Smooth muscle cell (in vitro differentiated cells): ENCODE measurements at regions not wholly inside any gene's neighbourhood (a gene's known extent, or its start where the extent isn't known, plus 50 kb on each side); places are given as distances from the start of the nearest gene placed in this dataset.

Experiments
- DNase-seq: peaks from one replicate; lab custom pipeline; 2025; ENCODE audit not compliant: unreplicated experiment; lab: John Stamatoyannopoulos, UW
- H2AFZ ChIP-seq: fragments of 200-600 bp; sonication (generic); 2 replicates; pipeline ENCODE4 v1.6.0; 2016; ENCODE audit warnings: antibody characterized with exemption, low read depth, mild to moderate bottlenecking
- H3F3A ChIP-seq: fragments of 200-600 bp; sonication (generic); 2 replicates; pipeline ENCODE4 v1.6.0; 2017; ENCODE audit warnings: antibody characterized with exemption, low read depth
- H3K27ac ChIP-seq: fragments of 200-600 bp; sonication (generic); 2 replicates; pipeline ENCODE4 v1.5.1; 2016; ENCODE audit warnings: low read depth, mild to moderate bottlenecking
- H3K27me3 ChIP-seq: fragments of 200-600 bp; sonication (generic); 2 replicates; pipeline ENCODE4 v1.6.1; 2016; ENCODE audit warnings: low read depth, mild to moderate bottlenecking
- H3K36me3 ChIP-seq: fragments of 200-600 bp; sonication (generic); 2 replicates; pipeline ENCODE4 v1.5.1; 2016; ENCODE audit warnings: low read depth
- H3K4me1 ChIP-seq: fragments of 200-600 bp; sonication (generic); 2 replicates; pipeline ENCODE4 v1.5.1; 2016; ENCODE audit warnings: low read depth
- H3K4me2 ChIP-seq: fragments of 200-600 bp; sonication (generic); 2 replicates; pipeline ENCODE4 v1.6.0; 2016; ENCODE audit warnings: mild to moderate bottlenecking
- H3K4me3 ChIP-seq: fragments of 200-600 bp; sonication (generic); 2 replicates; pipeline ENCODE4 v1.5.1; 2016; ENCODE audit warnings: mild to moderate bottlenecking
- H3K79me2 ChIP-seq: fragments of 200-600 bp; sonication (generic); 2 replicates; pipeline ENCODE4 v1.6.0; 2016; ENCODE audit warnings: low read depth, mild to moderate bottlenecking
- H3K9ac ChIP-seq: fragments of 200-600 bp; sonication (generic); 2 replicates; pipeline ENCODE4 v1.6.0; 2016; ENCODE audit warnings: low read depth
- H3K9me3 ChIP-seq: fragments of 200-600 bp; sonication (generic); replicated peaks from 2 replicates; pipeline ENCODE4 v1.5.1; 2016; ENCODE audit warnings: low read depth
- H4K20me1 ChIP-seq: fragments of 200-600 bp; sonication (generic); 2 replicates; pipeline ENCODE4 v1.6.0; 2016; ENCODE audit warnings: low read depth
- CTCF ChIP-seq: fragments of 200-600 bp; sonication (generic); IDR thresholded peaks from 2 replicates; pipeline ENCODE4 v1.5.1; 2017; ENCODE audit warnings: borderline replicate concordance, mild to moderate bottlenecking, antibody characterized with exemption; ENCODE audit not compliant: insufficient read depth, poor library complexity, severe bottlenecking
- WGBS: methylation state at CpG from one replicate; pipeline ENCODE4 v1.1.7; 2016; ENCODE audit warnings: low lambda C conversion rate; 5-methylcytosine and 5-hydroxymethylcytosine counted together

GRCh38 chr1:201756406-201756805 is 72.6 kb upstream of the IPO9 start:
- Histone ChIP-seq H3K4me1 (peaks cover 80% of the 10 kb centered on the region), H3K9me3 (no peaks in the 10 kb centered on the region), H3K36me3 (no peaks in the 10 kb centered on the region), H3K4me2 (peak overlapping the region; percentile 64), H3F3A (peaks cover 27% of the 10 kb centered on the region), H3K4me3 (no peak overlapping the region), H3K79me2 (peaks cover 79% of the 10 kb centered on the region), H2AFZ (no peak overlapping the region), H4K20me1 (peaks cover 46% of the 10 kb centered on the region), H3K9ac (peak overlapping the region; percentile 21), H3K27ac (peak overlapping the region; percentile 86), H3K27me3 (no peaks in the 10 kb centered on the region)
- DNase-seq = no peak
- TF ChIP-seq CTCF = no peak

DNA sequence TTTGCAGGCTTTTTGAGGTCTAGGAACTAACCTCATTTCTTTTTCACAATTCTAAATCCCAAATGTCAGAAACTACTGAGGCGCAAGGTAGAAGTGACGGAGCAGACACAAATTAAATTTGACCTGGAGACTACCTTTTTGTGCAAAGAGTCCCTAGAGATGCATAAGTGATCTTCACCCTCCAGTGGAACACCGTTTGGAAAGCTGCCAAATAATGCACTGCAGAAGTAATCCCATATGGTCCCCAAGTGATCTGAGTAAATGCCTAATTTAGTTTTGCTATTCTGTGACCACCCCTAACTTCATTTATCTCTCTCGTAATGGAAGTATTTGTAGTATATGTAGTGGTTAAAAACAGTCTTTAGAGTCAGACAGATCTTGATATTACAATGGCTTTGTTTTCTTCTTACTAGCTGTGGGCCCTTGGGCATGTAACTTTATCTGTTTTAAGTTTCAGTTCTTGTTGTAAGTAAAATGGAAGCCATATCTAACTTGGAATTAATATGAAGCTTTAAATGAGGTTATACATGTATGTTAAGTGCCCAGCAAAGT is 70.4 kb upstream of the IPO9 start:
- H4K20me1 ChIP-seq = peaks cover 55% of the 10 kb centered on the region
- no peak overlapping the region for H3K9ac ChIP-seq
- peaks cover 69% of the 10 kb centered on the region for H3K79me2 ChIP-seq
- TF ChIP-seq CTCF = no peak
- DNase-seq = no peak
- no peak overlapping the region for H2AFZ ChIP-seq
- H3K4me1 ChIP-seq = peaks cover 79% of the 10 kb centered on the region
- no peaks in the 10 kb centered on the region for H3K36me3 ChIP-seq
- H3K4me3 ChIP-seq = no peak overlapping the region
- H3K27ac ChIP-seq = peak overlapping the region; percentile 20
- 88% methylated on average over 4 of the region's 4 CpGs for WGBS
- no peaks in the 10 kb centered on the region for H3K27me3 ChIP-seq
- H3K4me2 ChIP-seq = peak overlapping the region; percentile 11
- peaks cover 36% of the 10 kb centered on the region for H3F3A ChIP-seq
- no peaks in the 10 kb centered on the region for H3K9me3 ChIP-seq

DNA sequence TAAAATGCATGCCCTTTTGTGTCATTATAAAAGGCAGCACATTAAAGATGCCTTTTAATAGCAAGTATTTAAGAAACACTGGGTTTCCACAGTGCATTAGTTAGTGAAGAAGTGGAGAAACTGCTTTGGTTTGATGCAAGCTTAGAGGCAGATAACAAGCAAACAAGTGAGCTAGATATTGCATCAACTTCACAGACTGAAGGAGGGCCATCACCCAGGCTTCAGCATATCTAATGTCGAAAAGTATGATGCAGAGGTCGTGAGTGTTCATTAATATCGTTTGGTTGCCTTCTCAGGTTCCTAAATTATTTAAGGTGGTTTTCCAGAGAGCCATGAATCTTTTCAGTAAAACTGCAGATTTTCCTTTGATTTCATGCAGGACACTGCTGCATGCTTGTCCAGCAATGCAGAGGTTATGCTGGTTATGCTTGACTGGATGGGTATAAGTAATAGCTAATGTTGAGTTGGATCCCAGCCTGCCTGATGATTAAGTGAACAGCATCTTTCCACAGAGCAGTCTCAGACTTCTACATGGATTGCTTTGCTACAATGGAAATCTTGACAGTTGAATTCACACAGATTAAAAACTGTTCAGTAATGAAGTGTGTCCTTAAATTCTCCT is 69.7 kb upstream of the IPO9 start:
- no peaks in the 10 kb centered on the region for H3K9me3 ChIP-seq
- H3K9ac ChIP-seq = no peak overlapping the region
- peaks cover 58% of the 10 kb centered on the region for H4K20me1 ChIP-seq
- TF ChIP-seq CTCF = no peak
- DNase-seq = no peak
- peaks cover 36% of the 10 kb centered on the region for H3F3A ChIP-seq
- H3K4me2 ChIP-seq = peak overlapping the region; percentile 11
- H3K27me3 ChIP-seq = no peaks in the 10 kb centered on the region
- no peaks in the 10 kb centered on the region for H3K36me3 ChIP-seq
- peaks cover 79% of the 10 kb centered on the region for H3K4me1 ChIP-seq
- WGBS = 65% methylated on average over 3 of the region's 3 CpGs
- H3K27ac ChIP-seq = peak overlapping the region; percentile 79
- H3K79me2 ChIP-seq = peaks cover 67% of the 10 kb centered on the region
- no peak overlapping the region for H2AFZ ChIP-seq
- no peak overlapping the region for H3K4me3 ChIP-seq

DNA sequence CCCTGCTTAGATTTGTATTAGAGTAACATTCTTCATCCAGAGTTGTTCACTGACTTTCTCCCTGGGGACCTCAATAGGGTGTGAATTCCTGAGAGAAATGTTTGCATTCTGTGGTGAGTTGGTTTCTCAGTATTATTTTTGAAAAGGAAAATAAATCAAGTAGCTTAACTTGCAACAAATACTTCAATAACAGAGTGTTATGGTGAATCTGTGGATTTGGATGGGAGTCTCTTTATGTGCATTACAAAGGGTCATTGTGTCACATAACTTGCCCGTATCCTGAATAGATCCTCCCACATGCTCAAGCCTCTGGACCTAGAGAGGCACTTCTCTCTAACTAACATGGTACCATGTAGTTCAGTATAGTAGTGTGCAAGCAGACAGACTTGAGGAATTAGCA is 68.4 kb upstream of the IPO9 start:
- H2AFZ ChIP-seq = no peak overlapping the region
- no peak for DNase-seq
- H4K20me1 ChIP-seq = peaks cover 66% of the 10 kb centered on the region
- H3K4me2 ChIP-seq = peak overlapping the region; percentile 75
- 47% methylated on average over 1 of the region's 1 CpG for WGBS
- no peaks in the 10 kb centered on the region for H3K36me3 ChIP-seq
- H3K4me3 ChIP-seq = no peak overlapping the region
- peaks cover 74% of the 10 kb centered on the region for H3K4me1 ChIP-seq
- no peak overlapping the region for H3K9ac ChIP-seq
- H3K27me3 ChIP-seq = no peaks in the 10 kb centered on the region
- H3F3A ChIP-seq = peaks cover 37% of the 10 kb centered on the region
- H3K27ac ChIP-seq = peak overlapping the region; percentile 79
- peaks cover 68% of the 10 kb centered on the region for H3K79me2 ChIP-seq
- no peak for TF ChIP-seq CTCF
- no peaks in the 10 kb centered on the region for H3K9me3 ChIP-seq
